ENCODE measurements at regions not wholly inside any gene's neighbourhood (a gene's known extent, or its start where the extent isn't known, plus 50 kb on each side); places are given as distances from the start of the nearest gene placed in this dataset.
A peak's percentile ranks its signal among the peaks of the same experiment; 100 is the strongest.

GRCh38 chr18:41004324-41004723 is 950.7 kb upstream of the PIK3C3 start:
- ChIA-PET POLR2A (ENCODE audit: partially characterized antibody) (no interaction called here), CTCF (ENCODE audit: partially characterized antibody) (no interaction called here)
- H2BK5ac ChIP-seq (ENCODE audit: low read depth, low read length): no peak overlapping the region
- H2BK12ac ChIP-seq (ENCODE audit: low read depth, low read length): no peak overlapping the region
- no peaks in the 10 kb centered on the region for H3K79me1 ChIP-seq (ENCODE audit: low read depth, low read length)
- no peak overlapping the region for H3K9ac ChIP-seq (replicated peaks in 1 of 4; ENCODE audit: extremely low read depth in 1 of 4, low read depth in 3 of 4, low read length in 3 of 4)
- no peaks in the 10 kb centered on the region for H3K36me3 ChIP-seq (ENCODE audit: control insufficient read depth in 2 of 4, insufficient read depth in 4 of 4, low read length in 3 of 4)
- no peak overlapping the region for H3K4me2 ChIP-seq (ENCODE audit: insufficient read depth in 1 of 2, low read depth in 2 of 2, low read length in 2 of 2)
- H3K4me3 ChIP-seq (ENCODE audit: extremely low read depth in 1 of 4, insufficient read depth in 2 of 4, low read depth in 3 of 4, low read length in 4 of 4): no peak overlapping the region
- no peak overlapping the region for H2BK20ac ChIP-seq (ENCODE audit: low read length)
- DNase-seq (ENCODE audit: low read depth in 1 of 2, low spot score in 2 of 2) (no peak), FAIRE-seq (no peak)
- no peak overlapping the region for H3K56ac ChIP-seq (replicated peaks; ENCODE audit: insufficient read length, low read depth, low read length)
- H3K14ac ChIP-seq (ENCODE audit: insufficient read length): no peak overlapping the region
- H3K23ac ChIP-seq (ENCODE audit: insufficient read length): no peak overlapping the region
- peaks cover 0 to 3% (median 0%) of the 10 kb centered on the region in 4 experiments; a peak in 1 of 7 replicates for H3K4me1 ChIP-seq (replicated peaks in 1 of 4; ENCODE audit: control insufficient read depth in 3 of 4, insufficient read depth in 4 of 4, low read length in 3 of 4)
- H4K91ac ChIP-seq (replicated peaks; ENCODE audit: insufficient read length, low read length): no peak overlapping the region
- no peak overlapping the region for H3K18ac ChIP-seq (ENCODE audit: extremely low read depth, low read length)
- H3K79me2 ChIP-seq (ENCODE audit: control insufficient read depth in 1 of 2, insufficient read depth in 2 of 2, low read length in 2 of 2): no peaks in the 10 kb centered on the region
- no peak overlapping the region for H4K5ac ChIP-seq (ENCODE audit: insufficient read length, low read depth, low read length)
- H4K8ac ChIP-seq (ENCODE audit: extremely low read depth, insufficient read depth, low read length): no peak overlapping the region
- H3K27ac ChIP-seq (ENCODE audit: low read depth, low read length): no peak overlapping the region
- peaks cover 0 to 1% (median 0%) of the 10 kb centered on the region in 4 experiments; a peak in 1 of 7 replicates for H3K27me3 ChIP-seq (replicated peaks in 1 of 4; ENCODE audit: control insufficient read depth in 3 of 4, extremely low read depth in 1 of 4, insufficient read depth in 3 of 4, low read length in 3 of 4)
- H2BK120ac ChIP-seq (replicated peaks; ENCODE audit: low read depth, low read length): no peak overlapping the region
- no peaks in the 10 kb centered on the region for H3K9me3 ChIP-seq (ENCODE audit: insufficient read depth in 2 of 2, low read depth in 1 of 2, low read length in 1 of 2)
- H4K20me1 ChIP-seq (replicated peaks in 1 of 2; ENCODE audit: control insufficient read depth in 1 of 2, insufficient read depth in 2 of 2, low read length in 2 of 2): no peaks in the 10 kb centered on the region
- H2BK15ac ChIP-seq (ENCODE audit: low read length): no peak overlapping the region
- no peak overlapping the region for H3K4ac ChIP-seq (replicated peaks; ENCODE audit: insufficient read length, low read depth, low read length)
- H3K23me2 ChIP-seq (ENCODE audit: low read depth, low read length): no peaks in the 10 kb centered on the region
- 60% methylated on average over 3 of the region's 3 CpGs; no CpG with 5 or more reads in 1 of the 2 experiments for WGBS, 2 experiments (ENCODE audit: extremely low coverage in 1 of 2, insufficient coverage in 1 of 2, insufficient read length in 1 of 2, insufficient replicate concordance in 2 of 2, low coverage in 1 of 2, low lambda C conversion rate in 2 of 2, missing lambda C conversion rate in 1 of 2)
- H2AK5ac ChIP-seq (ENCODE audit: low read depth, low read length): no peak overlapping the region
- H2AFZ ChIP-seq (ENCODE audit: low read length): peak overlapping the region; percentile 48; the same call in 1 of the 2 replicates
- TF ChIP-seq MAX (IDR thresholded peaks at IDR 0.05) (no peak), GABPA (IDR thresholded peaks at IDR 0.05; ENCODE audit: borderline replicate concordance, insufficient read depth, low read length) (no peak), GTF2F1 (IDR thresholded peaks at IDR 0.05; ENCODE audit: borderline replicate concordance, low read depth, low read length) (no peak), USF2 (IDR thresholded peaks at IDR 0.05; ENCODE audit: low read length) (no peak), SIRT6 (IDR thresholded peaks at IDR 0.05; ENCODE audit: low read length) (no peak), SP2 (IDR thresholded peaks at IDR 0.05; ENCODE audit: low read length) (no peak), EP300 (IDR thresholded peaks at IDR 0.05; ENCODE audit: borderline replicate concordance in 1 of 2, low read depth in 2 of 2, low read length in 2 of 2) (no peak), NANOG (IDR thresholded peaks at IDR 0.05; ENCODE audit: insufficient read depth, low read depth, low read length, poor library complexity, severe bottlenecking) (no peak), E2F6 (IDR thresholded peaks at IDR 0.05) (no peak), TAF1 (IDR thresholded peaks at IDR 0.05; ENCODE audit: low read depth, low read length) (no peak), POU5F1 (IDR thresholded peaks at IDR 0.05; ENCODE audit: low read depth, low read length) (no peak), CTBP2 (IDR thresholded peaks at IDR 0.05; ENCODE audit: borderline replicate concordance, insufficient read depth, insufficient read length, low read length) (no peak), TCF12 (IDR thresholded peaks at IDR 0.05; ENCODE audit: low read depth, low read length) (no peak)

All from H1 (cell line).